GM21390 (cell line): ENCODE measurements at regions not wholly inside any gene's neighbourhood (a gene's known extent, or its start where the extent isn't known, plus 50 kb on each side); places are given as distances from the start of the nearest gene placed in this dataset.

Source experiments
- ATAC-seq: cut with Tn5 transposase; IDR thresholded peaks from one replicate; pipeline ENCODE4 v1.9.1; 2021; ENCODE audit not compliant: unreplicated experiment

- no peak for ATAC-seq
These were observed 1187.3 kb upstream of the TMEM132C start for GRCh38 chr12:127079636-127080035.

- no peak for ATAC-seq
These were observed 1185.9 kb upstream of the TMEM132C start for GRCh38 chr12:127081058-127081457.

- peak; percentile 97 for ATAC-seq
These were observed 1183.7 kb upstream of the TMEM132C start for GRCh38 chr12:127083008-127083949.

GRCh38 chr12:127101076-127101475, 1165.9 kb upstream of the TMEM132C start:
- no peak for ATAC-seq

GRCh38 chr12:127106041-127106440, 1160.9 kb upstream of the TMEM132C start:
- ATAC-seq = no peak

- ATAC-seq = no peak
These were observed 1160.3 kb upstream of the TMEM132C start for GRCh38 chr12:127106697-127107096.

- no peak for ATAC-seq
These were observed 1159.2 kb upstream of the TMEM132C start for GRCh38 chr12:127107744-127108143.

GRCh38 chr12:127108360-127109215, 1158.4 kb upstream of the TMEM132C start:
- peak; percentile 85 for ATAC-seq

GRCh38 chr12:127113945-127114344, 1153.0 kb upstream of the TMEM132C start:
- ATAC-seq = no peak

- ATAC-seq = no peak
These were observed 1151.4 kb upstream of the TMEM132C start for GRCh38 chr12:127115468-127116035.

GRCh38 chr12:127118251-127118650, 1148.7 kb upstream of the TMEM132C start:
- no peak for ATAC-seq

GRCh38 chr12:127119600-127120140, 1147.3 kb upstream of the TMEM132C start:
- ATAC-seq = no peak

- no peak for ATAC-seq
These were observed 1146.1 kb upstream of the TMEM132C start for GRCh38 chr12:127120851-127121250.

- ATAC-seq = no peak
These were observed 1145.4 kb upstream of the TMEM132C start for GRCh38 chr12:127121494-127122084.

GRCh38 chr12:127125607-127126259, 1141.2 kb upstream of the TMEM132C start:
- ATAC-seq = peak; percentile 76

GRCh38 chr12:127126260-127126628, 1140.7 kb upstream of the TMEM132C start:
- peak; percentile 25 for ATAC-seq

- ATAC-seq = no peak
These were observed 1139.1 kb upstream of the TMEM132C start for GRCh38 chr12:127127897-127128296.

GRCh38 chr12:127130506-127131124, 1136.4 kb upstream of the TMEM132C start:
- ATAC-seq = no peak

- ATAC-seq = no peak
These were observed 1133.2 kb upstream of the TMEM132C start for GRCh38 chr12:127133675-127134335.
